Activated T-cell treated with anti-CD3 and anti-CD28 coated beads, Interleukin-2, amount 50 U/mL, for 72 hours (primary cell): ENCODE measurements at regions not wholly inside any gene's neighbourhood (a gene's known extent, or its start where the extent isn't known, plus 50 kb on each side); places are given as distances from the start of the nearest gene placed in this dataset.

Experiments used
- ATAC-seq, 2 donors: fragments of 150-1000 bp; cut with Tn5 transposase; replicated peaks in 1 of 2; 2 replicates each; pipeline ENCODE4 v1.10.0; 2021; ENCODE audit warnings: moderate library complexity in 2 of 2, mild to moderate bottlenecking in 1 of 2
- DNase-seq, 2 donors: peaks; one replicate each; pipeline ENCODE4 v3.0.0; 2021 to 2022; ENCODE audit warnings: mixed read lengths in 1 of 2
- H3K27ac Mint-ChIP-seq: one replicate; pipeline ENCODE4 v1.8.0; 2022; ENCODE audit warnings: mild to moderate bottlenecking, moderate library complexity, mixed read lengths
- H3K27me3 Mint-ChIP-seq: one replicate; pipeline ENCODE4 v1.8.0; 2022; ENCODE audit warnings: low read depth, mixed read lengths
- H3K36me3 Mint-ChIP-seq, 2 donors: one replicate each; pipeline ENCODE4 v1.8.0; 2022; ENCODE audit warnings: mixed read lengths in 2 of 2, mild to moderate bottlenecking in 1 of 2; ENCODE audit not compliant: insufficient read depth in 2 of 2
- H3K4me1 Mint-ChIP-seq: one replicate; pipeline ENCODE4 v1.8.0; 2022; ENCODE audit warnings: low read depth, mixed read lengths
- H3K4me3 Mint-ChIP-seq, 2 donors: one replicate each; pipeline ENCODE4 v1.8.0; 2022; ENCODE audit warnings: mild to moderate bottlenecking in 2 of 2, mixed read lengths in 2 of 2, moderate library complexity in 2 of 2
- H3K9me3 Mint-ChIP-seq, 2 donors: one replicate each; pipeline ENCODE4 v1.8.0; 2022; ENCODE audit warnings: mixed read lengths in 2 of 2

DNA sequence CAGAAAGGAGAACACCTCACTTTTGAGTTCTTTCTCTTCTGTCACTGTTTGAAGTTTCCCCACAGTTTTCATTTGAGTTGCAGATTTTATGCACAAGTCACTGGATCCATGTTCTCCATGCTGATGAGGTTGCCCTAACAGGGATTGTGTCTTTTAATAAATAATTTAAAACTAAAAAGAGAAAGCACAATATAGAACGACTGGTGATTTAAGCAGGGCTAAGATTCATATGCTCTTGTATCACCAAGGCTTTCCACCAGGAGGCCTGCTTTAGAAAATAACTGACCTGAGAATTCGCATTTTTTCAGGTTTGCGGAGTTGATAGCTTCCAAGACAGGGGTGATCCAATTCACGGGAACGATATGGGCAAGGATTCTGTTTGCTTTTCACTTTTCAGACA lies 252.0 kb upstream of the VEPH1 start:
- H3K9me3 Mint-ChIP-seq: peaks cover 2 to 3% of the 10 kb centered on the region in 2 donors
- H3K4me3 Mint-ChIP-seq: no peak overlapping the region
- no peak for ATAC-seq
- no peaks in the 10 kb centered on the region for H3K27me3 Mint-ChIP-seq
- no peak for DNase-seq
- no peak overlapping the region for H3K27ac Mint-ChIP-seq
- no peaks in the 10 kb centered on the region for H3K4me1 Mint-ChIP-seq
- no peaks in the 10 kb centered on the region for H3K36me3 Mint-ChIP-seq

GRCh38 chr3:157754451-157754850 lies 251.2 kb upstream of the VEPH1 start:
- no peaks in the 10 kb centered on the region for H3K4me1 Mint-ChIP-seq
- no peak overlapping the region for H3K4me3 Mint-ChIP-seq
- H3K27ac Mint-ChIP-seq: no peak overlapping the region
- H3K9me3 Mint-ChIP-seq: peaks cover 2 to 3% of the 10 kb centered on the region in 2 donors
- H3K27me3 Mint-ChIP-seq: no peaks in the 10 kb centered on the region
- H3K36me3 Mint-ChIP-seq: no peaks in the 10 kb centered on the region
- ATAC-seq (no peak), DNase-seq (no peak)

DNA sequence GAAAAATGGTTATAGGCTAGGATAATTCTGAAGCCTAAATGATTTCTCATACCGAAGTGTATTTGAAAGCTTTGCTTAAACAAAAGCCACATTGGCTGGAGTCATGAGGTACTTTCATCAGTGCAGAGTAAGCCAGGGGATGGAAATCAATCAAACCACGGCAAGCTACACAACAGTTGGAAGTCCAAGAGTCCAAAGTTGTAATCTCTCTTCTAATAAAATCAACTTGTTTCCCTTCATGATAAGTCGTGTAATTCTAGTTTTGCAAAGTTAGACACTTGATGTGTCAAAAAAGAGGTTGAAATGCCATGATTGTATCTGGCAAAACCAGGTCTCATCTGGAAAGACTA lies 250.5 kb upstream of the VEPH1 start:
- Mint-ChIP-seq H3K4me3 (no peak overlapping the region), H3K9me3 (peaks cover 0 to 3% of the 10 kb centered on the region in 2 donors), H3K36me3 (no peaks in the 10 kb centered on the region), H3K27ac (no peak overlapping the region), H3K4me1 (no peaks in the 10 kb centered on the region), H3K27me3 (no peaks in the 10 kb centered on the region)
- DNase-seq: no peak
- ATAC-seq: no peak

GRCh38 chr3:157752956-157753786 lies 250.0 kb upstream of the VEPH1 start:
- Mint-ChIP-seq H3K27ac (no peak overlapping the region), H3K27me3 (no peaks in the 10 kb centered on the region), H3K9me3 (peaks cover 0 to 3% of the 10 kb centered on the region in 2 donors), H3K4me1 (no peaks in the 10 kb centered on the region), H3K4me3 (no peak overlapping the region), H3K36me3 (no peaks in the 10 kb centered on the region)
- DNase-seq (no peak), ATAC-seq (no peak)

- peaks cover 0 to 1% of the 10 kb centered on the region in 2 donors for H3K36me3 Mint-ChIP-seq
- H3K4me1 Mint-ChIP-seq: no peaks in the 10 kb centered on the region
These were observed 249.3 kb upstream of the VEPH1 start for GRCh38 chr3:157752554-157752953.

DNA sequence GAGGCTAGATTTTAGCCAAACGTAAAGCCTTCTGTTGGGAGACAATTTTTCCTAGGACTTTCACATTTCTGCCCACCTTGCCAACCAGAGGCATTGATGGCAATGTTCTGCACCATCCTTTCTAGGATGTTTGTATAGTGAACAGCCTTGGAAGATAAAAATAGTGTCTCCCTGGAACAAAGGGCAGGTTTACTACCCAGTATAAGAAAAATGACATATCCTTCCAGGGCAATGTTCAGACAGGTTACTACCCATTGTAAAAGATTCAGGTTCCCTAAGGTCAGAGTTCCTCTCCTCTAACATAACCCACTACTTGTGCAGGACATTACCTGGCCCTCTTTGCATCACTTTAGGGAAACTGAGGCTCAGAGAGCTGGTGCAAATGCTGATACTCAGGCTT lies 248.2 kb upstream of the VEPH1 start:
- Mint-ChIP-seq H3K27me3 (no peaks in the 10 kb centered on the region), H3K36me3 (peaks cover 0 to 1% of the 10 kb centered on the region in 2 donors), H3K9me3 (peaks cover 3 to 5% of the 10 kb centered on the region in 2 donors), H3K27ac (no peak overlapping the region), H3K4me1 (no peaks in the 10 kb centered on the region), H3K4me3 (no peak overlapping the region)
- no peak for ATAC-seq
- no peak for DNase-seq

More at GRCh38 chr3:157752554-157752953, 249.3 kb upstream of the VEPH1 start:
- peaks cover 1 to 5% of the 10 kb centered on the region in 2 donors for H3K9me3 Mint-ChIP-seq
- ATAC-seq (no peak), DNase-seq (no peak)
- H3K27ac Mint-ChIP-seq: no peak overlapping the region
- no peaks in the 10 kb centered on the region for H3K27me3 Mint-ChIP-seq
- no peak overlapping the region for H3K4me3 Mint-ChIP-seq

GRCh38 chr3:157746391-157746790 lies 243.2 kb upstream of the VEPH1 start:
- Mint-ChIP-seq H3K4me3 (no peak overlapping the region), H3K27me3 (no peaks in the 10 kb centered on the region), H3K36me3 (peaks cover 0 to 1% of the 10 kb centered on the region in 2 donors), H3K9me3 (peaks cover 5 to 6% of the 10 kb centered on the region in 2 donors), H3K27ac (no peak overlapping the region), H3K4me1 (no peaks in the 10 kb centered on the region)
- ATAC-seq (no peak), DNase-seq (no peak)

DNA sequence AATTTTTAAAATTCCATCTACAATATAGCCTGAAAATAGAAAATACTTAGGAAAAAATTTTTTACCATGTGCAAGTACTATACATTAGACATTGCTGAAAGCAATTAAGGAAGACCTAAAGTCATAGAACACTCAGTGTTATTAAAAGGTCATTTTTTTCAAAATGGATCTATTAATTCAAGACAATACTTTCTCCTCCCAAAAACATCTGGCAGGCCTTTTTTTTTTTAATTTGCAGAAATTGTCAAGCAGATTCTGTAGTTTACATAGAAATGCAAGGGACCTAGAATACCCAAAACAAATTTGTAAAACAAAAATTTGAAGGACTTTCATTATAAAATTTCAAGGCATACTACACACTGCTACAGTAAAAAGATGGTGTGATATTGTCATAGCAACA lies 238.4 kb upstream of the VEPH1 start:
- no peaks in the 10 kb centered on the region for H3K4me1 Mint-ChIP-seq
- no peak for DNase-seq
- no peaks in the 10 kb centered on the region for H3K36me3 Mint-ChIP-seq
- no peak for ATAC-seq
- no peak overlapping the region for H3K27ac Mint-ChIP-seq
- H3K9me3 Mint-ChIP-seq: peaks cover 2 to 4% of the 10 kb centered on the region in 2 donors
- H3K27me3 Mint-ChIP-seq: no peaks in the 10 kb centered on the region
- H3K4me3 Mint-ChIP-seq: no peak overlapping the region

DNA sequence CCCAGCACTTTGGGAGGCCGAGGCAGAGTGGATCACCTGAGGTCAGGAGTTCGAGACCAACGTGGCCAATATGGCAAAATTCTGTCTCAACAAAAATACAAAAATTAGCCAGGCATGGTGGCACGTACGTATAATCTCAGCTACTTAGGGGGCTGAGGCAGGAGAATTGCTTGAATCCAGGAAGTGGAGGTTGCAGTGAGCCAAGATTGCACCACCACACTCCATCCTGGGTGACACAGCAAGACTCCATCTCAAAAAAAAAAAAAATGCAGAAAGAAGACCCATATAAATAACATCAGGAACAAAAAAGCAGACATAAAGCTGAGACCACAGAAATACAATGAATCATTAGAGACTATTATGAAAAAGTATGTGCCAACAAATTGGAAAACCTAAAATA lies 235.2 kb upstream of the VEPH1 start:
- Mint-ChIP-seq H3K27ac (no peak overlapping the region), H3K4me1 (no peaks in the 10 kb centered on the region), H3K27me3 (no peaks in the 10 kb centered on the region), H3K9me3 (peaks cover 5 to 6% of the 10 kb centered on the region in 2 donors), H3K4me3 (no peak overlapping the region), H3K36me3 (no peaks in the 10 kb centered on the region)
- ATAC-seq: no peak
- no peak for DNase-seq

GRCh38 chr3:157718800-157719199 lies 215.6 kb upstream of the VEPH1 start:
- Mint-ChIP-seq H3K36me3 (peaks cover 0 to 1% of the 10 kb centered on the region in 2 donors), H3K4me3 (no peak overlapping the region), H3K4me1 (no peaks in the 10 kb centered on the region), H3K27ac (no peak overlapping the region), H3K27me3 (no peaks in the 10 kb centered on the region), H3K9me3 (peaks cover 0 to 7% of the 10 kb centered on the region in 2 donors)
- ATAC-seq: no peak
- no peak for DNase-seq

DNA sequence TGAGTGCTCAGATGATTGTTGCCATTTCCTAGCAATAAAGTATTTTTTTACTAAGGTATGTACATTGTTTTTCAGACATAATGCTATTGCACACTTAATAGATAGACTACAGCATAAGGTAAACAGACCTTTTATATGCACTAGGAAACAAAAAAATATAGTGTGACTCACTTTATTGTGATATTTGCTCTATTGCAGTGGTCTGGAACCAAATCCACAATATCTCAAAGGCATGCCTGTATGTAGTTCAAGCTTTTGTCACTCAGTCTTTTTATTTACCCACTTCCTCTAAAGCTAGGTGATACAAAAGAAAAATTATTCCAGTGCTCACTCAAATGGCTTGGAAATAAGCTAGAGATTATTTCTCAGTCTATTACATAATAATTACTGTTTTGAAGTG lies 209.9 kb upstream of the VEPH1 start:
- H3K9me3 Mint-ChIP-seq: peaks cover 3% of the 10 kb centered on the region in 2 donors
- no peaks in the 10 kb centered on the region for H3K36me3 Mint-ChIP-seq
- H3K4me1 Mint-ChIP-seq: no peaks in the 10 kb centered on the region
- no peak overlapping the region for H3K4me3 Mint-ChIP-seq
- H3K27me3 Mint-ChIP-seq: no peaks in the 10 kb centered on the region
- ATAC-seq: no peak
- no peak for DNase-seq
- H3K27ac Mint-ChIP-seq: no peak overlapping the region

DNA sequence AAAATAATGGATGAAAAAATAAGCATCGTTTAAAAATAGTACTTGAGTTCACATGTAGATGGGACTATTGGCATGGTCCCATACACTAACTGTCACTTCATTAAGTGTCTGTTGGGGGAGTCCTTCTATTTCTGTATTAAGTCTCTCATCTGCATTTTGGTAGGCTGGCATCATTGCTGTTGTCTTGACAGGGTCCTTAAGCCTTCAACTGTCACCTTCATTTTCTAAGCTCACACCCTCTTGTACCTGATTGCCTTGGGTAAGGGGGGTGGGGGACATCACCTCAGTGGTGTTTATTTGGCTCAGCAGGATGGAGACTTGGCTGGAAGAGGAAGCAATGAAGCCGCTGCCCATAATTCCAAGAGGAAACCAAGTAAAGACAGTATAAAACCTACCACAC lies 202.0 kb upstream of the VEPH1 start:
- no peak overlapping the region for H3K4me3 Mint-ChIP-seq
- DNase-seq: no peak
- no peaks in the 10 kb centered on the region for H3K27me3 Mint-ChIP-seq
- no peaks in the 10 kb centered on the region for H3K36me3 Mint-ChIP-seq
- no peak for ATAC-seq
- no peaks in the 10 kb centered on the region for H3K4me1 Mint-ChIP-seq
- H3K27ac Mint-ChIP-seq: no peak overlapping the region
- no peaks in the 10 kb centered on the region for H3K9me3 Mint-ChIP-seq

GRCh38 chr3:157700405-157700804 lies 197.2 kb upstream of the VEPH1 start:
- Mint-ChIP-seq H3K27ac (no peak overlapping the region), H3K36me3 (no peaks in the 10 kb centered on the region), H3K4me3 (no peak overlapping the region), H3K27me3 (no peaks in the 10 kb centered on the region), H3K9me3 (peaks cover 0 to 2% of the 10 kb centered on the region in 2 donors), H3K4me1 (no peaks in the 10 kb centered on the region)
- ATAC-seq (no peak), DNase-seq (no peak)

- Mint-ChIP-seq H3K27me3 (no peaks in the 10 kb centered on the region), H3K4me1 (no peaks in the 10 kb centered on the region), H3K4me3 (no peak overlapping the region), H3K9me3 (peaks cover 0 to 5% of the 10 kb centered on the region in 2 donors), H3K27ac (no peak overlapping the region), H3K36me3 (no peaks in the 10 kb centered on the region)
- no peak for DNase-seq
- ATAC-seq: no peak
These were observed 192.4 kb upstream of the VEPH1 start for GRCh38 chr3:157695586-157695985.
